SK-MEL-5 (cell line): ENCODE measurements at regions not wholly inside any gene's neighbourhood (a gene's known extent, or its start where the extent isn't known, plus 50 kb on each side); places are given as distances from the start of the nearest gene placed in this dataset.
A peak's percentile ranks its signal among the peaks of the same experiment; 100 is the strongest.

Experiments
- DNase-seq: peaks from one replicate; pipeline ENCODE4 v3.0.0-alpha.2; 2016; ENCODE audit warnings: low read depth, low spot score
- in situ Hi-C: cut with HindIII; loops from 2 replicates; pipeline ENCODE4 v1.10.0; 2016; ENCODE audit warnings: low sequenced_read_pairs, high pct_unique_total_duplicates, low pct_unique_long_range_greater_than_20kb

DNA sequence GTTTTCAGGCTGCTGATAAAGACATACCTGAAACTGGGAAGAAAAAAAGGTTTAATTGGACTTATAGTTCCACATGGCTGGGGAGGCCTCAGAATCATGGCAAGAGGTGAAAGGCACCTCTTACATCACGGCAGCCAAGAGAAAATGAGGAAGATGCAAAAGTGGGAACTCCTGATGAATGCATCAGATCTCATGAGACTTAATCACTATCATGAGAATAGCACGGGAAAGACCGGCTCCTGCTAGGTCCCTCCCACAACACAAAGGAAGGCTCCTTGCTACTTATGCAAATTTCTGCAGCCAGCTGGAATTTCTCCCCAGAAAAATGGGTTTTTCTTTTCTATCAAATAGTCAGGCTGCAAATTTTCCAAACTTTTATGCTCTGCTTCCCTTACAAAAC is 174.1 kb upstream of the RMST start:
- in situ Hi-C loops, result no loop called here
- peak; percentile 72 for DNase-seq

DNA sequence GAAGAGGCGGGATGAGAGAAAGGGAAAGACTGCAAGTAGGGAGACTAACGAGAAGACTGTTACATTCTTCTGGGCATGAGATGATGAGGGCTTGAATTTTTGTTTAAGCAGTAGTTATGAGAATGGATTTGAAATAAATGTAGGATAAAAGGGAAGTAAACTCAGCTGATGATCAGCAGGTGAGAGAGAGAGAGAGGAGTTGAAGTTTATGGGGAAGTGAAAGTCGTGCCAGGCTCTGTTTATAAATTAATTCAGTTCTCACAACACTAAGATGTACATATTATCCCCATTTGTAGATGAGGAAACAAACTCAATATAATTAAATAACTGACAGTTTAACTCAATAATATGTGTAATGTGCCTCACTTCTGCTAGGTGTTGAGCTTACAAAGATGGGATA is 170.0 kb upstream of the RMST start:
- in situ Hi-C loops, result no loop called here
- no peak for DNase-seq

DNA sequence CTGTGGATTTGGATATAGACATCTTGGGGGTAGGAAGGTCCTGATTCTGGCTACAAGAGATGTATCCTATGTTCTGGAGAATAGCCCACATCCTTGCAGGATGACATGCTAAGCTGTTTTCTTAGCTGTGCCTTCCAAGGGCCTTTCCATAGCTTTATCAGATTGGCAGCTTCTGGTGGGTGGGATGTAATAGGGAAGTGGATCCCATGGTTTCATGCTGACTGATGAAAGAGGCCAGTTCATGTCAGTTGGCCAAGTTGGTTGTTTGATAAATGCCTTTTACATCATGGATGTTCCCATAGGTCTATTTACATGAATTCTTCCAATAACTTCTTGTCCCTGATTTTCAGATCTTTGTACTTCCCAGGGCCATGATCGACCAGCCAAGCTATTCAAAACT is 169.1 kb upstream of the RMST start:
- no peak for DNase-seq
- in situ Hi-C loops, result no loop called here

DNA sequence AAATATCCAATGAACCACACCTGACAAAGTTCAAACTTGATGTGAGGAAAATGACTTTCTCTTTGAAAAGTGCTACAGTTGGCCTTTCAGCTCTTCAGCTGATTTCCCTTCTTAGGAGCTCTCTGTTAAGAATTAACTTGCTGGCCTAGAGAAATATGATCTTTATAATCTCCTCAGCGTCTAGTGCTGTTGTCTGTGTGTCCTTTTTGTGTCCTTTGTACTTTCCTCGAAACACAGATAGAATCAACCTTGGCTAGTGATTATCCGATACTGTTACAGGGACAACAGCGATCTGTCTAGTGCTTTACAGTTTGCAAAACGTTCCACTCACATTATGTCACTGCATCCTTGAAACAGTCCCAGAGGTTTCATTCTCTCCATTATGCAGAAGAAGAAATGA is 162.8 kb upstream of the RMST start:
- DNase-seq, result no peak
- in situ Hi-C loops, result no loop called here

DNA sequence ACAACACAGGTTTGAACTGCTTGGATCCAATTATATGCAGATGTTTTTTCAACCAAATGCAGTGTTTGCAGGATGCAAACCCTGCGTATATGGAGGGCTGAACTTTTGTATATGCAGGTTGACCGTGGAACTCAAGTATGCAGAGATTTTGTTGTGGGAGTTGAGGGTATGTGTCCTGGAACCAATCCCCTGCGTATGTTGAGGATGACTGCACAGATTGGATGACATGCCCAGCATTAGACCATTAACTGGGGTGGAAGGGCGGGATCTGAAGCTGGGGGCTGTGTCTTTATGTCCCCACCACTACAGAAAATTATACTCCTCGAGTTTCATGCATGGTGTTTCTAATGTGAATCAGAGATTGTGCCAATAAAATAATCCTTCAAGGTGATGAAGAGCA is 162.2 kb upstream of the RMST start:
- no peak for DNase-seq
- in situ Hi-C loops, result no loop called here

DNA sequence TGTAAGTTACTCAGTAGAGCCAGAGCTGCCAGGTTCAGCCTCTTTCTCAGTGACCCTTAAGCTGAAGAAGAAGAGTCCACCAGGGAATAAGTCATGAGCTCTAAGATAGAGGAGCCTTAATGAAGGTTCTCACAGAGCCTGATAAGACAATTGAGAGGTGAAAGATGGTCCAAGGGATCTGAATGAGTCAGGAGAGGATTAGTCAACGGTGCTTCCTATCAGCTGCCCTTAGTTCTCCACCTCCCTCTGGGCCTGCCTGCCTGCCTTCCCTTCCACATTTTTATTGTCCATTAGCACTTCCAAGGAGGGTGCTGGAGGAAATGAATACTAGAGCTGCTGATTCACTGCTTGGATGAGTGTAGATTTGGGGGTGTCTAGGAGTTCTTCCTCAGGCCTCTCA is 161.7 kb upstream of the RMST start:
- DNase-seq, result no peak
- in situ Hi-C loops, result no loop called here

DNA sequence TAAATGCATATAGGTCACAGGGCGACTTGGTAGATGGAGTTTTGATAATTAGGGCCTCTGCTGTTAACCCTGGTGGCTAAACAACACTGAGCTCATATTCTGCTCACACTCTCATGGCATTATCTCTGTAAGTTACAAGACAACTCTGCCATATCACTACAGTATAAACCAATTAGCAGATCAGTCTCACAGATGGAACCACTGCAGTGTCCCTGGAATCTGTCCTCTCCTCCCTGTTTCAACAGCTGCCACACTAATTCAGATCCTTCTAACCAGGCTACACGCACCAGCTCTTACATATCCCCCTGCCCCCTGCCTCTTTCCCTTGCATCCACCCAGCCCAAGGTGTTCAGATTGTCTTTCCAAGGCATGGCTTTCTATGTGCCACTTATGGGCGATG is 161.0 kb upstream of the RMST start:
- DNase-seq, result no peak
- in situ Hi-C loops, result no loop called here

DNA sequence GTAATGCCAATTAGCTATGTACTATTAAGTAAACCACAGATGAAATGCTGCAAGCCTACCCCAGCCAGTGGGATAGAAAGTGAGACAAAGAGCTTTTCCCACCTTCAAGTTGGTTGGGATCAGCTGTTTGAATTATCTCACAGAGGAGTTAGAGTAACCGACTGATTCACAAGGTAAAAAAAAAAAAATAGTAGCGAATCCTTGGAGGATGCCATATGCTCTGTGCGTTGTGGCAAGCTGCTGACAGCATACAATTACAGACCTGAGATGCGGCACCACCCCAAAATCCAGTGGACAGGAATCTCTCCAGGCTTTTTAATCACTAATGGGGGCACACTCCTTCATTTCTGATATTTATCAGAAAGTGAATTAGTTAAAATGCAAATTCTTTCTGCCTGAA is 157.0 kb upstream of the RMST start:
- in situ Hi-C loops, result no loop called here
- DNase-seq, result no peak

DNA sequence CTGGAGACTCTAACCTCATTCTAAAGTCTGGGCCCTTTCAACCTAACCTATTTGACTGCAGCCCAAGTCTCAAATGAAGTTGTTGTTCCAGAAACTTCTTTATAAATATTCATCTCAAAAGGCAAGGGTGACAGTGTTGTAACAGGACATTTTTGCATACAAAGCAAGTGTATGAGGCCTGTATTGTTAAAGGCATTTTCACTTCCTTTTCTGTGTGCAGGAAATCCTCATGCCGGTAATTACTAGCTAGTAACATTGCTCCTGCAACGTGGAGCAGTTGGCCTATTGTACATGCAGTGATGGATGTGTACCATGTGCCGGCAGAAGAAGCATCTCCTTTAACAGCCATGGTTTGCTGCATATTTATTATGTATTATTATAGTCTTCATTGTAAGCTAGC is 156.5 kb upstream of the RMST start:
- in situ Hi-C loops, result no loop called here

DNA sequence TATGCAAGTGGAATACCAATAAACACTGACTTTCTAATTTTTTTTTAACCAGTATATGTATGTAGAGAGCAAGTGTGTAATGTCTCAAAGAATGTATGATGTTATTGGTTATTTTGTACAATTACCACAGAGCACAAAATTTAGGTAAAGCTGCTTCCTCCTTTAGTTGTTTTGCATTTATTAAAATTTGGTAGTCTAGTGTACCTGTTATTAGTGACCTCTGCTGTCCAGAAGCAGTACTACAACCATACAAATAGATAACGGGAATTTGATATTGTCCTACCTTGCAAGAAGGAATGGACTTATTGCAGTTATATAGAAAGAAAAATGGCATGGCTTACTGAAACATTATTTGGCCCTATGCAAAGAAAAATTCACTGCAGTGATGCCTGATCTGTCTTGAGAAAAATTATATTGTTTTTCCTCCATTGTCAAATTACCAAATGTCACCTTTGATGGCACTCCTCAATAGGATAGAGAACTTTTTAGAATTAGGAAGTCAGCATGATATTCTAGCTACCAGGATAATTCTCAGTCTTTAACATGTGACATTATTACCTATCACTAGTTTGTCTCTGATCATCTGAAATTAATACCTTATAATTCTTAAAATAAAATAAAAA is 153.9 kb upstream of the RMST start:
- DNase-seq, result peak; percentile 73
- in situ Hi-C loops, result no loop called here

More for the DNA sequence above, 156.5 kb upstream of the RMST start:
- no peak for DNase-seq

DNA sequence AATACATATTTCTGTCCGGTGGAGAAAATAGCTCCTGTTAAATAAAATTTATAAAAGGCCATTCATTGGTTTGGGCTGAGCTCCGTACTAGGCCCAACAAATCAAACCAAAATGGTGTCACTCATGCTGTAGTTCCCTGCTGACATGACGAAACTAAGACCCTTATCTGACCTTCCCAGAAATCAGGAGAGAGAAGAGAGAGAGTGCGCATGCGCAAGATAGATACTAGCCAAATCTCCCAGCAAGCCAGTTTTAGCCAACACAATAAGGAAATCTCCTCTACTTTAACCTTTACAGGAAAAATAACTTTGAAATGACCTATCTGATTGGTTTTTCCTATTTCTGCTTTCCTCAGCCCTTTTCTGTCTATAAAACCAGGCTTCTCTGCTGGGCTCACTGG is 152.7 kb upstream of the RMST start:
- in situ Hi-C loops, result no loop called here
- peak; percentile 32 for DNase-seq

DNA sequence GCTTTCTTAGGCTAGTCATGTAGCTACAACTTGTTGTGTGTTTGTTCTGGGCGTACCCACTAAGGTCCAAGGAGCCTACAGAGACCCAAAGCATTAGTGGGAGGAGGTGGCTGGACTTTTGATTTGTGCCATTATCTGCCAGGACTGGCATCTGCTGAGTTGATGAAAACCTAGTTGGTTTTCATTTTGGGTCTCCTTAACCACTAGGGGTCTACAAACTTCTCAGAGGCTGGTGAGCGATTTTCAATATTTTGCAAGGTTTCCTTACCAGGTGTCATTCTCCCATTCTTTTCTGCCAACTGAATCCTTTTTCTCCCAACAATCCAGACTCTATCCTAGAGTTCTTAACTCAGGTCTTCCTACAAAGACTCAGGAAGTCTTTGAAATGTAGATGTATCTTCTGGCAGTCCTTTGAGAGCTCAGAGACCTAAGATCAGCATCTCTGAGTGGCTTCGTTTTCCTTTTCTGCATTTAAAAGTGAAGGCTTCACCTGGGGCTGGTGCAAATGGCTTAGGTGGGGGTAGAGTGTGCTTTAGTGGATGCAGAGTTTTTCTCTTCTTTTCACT is 150.0 kb upstream of the RMST start:
- in situ Hi-C loops, result no loop called here
- peak; percentile 11 for DNase-seq

DNA sequence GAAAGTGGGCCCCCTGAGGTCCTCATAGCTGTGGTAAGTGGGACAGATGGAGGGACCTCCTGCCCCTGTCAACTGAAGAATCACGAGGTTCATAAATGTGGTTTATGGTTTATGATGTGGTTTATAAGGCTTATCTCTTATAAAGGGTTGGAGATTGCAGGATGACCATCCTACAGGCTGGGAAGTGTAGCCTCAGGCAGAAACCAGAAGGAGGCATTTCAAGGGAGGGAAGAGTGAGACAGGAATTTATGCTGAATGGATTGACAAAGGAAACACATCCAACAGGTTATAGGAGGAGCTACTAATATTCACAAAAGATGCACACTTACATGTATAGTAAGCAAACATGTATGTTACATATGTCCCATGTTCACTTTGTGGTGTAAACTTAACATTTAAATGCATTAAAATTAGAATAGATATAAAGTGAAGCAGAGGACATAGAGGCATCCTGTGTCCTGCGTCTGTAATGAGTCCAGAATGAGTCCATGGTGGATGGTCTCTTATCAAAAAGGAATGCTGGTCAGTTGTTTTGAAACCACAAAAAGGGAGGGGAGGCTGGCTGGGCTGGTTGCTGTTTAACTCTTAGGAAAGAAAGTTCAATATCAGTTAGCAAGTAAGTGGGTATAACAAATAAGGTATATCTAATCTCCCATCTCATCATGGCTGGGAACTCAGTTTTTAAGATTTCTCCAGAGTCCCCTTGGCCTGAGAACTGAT is 149.0 kb upstream of the RMST start:
- in situ Hi-C loops, result no loop called here
- no peak for DNase-seq

DNA sequence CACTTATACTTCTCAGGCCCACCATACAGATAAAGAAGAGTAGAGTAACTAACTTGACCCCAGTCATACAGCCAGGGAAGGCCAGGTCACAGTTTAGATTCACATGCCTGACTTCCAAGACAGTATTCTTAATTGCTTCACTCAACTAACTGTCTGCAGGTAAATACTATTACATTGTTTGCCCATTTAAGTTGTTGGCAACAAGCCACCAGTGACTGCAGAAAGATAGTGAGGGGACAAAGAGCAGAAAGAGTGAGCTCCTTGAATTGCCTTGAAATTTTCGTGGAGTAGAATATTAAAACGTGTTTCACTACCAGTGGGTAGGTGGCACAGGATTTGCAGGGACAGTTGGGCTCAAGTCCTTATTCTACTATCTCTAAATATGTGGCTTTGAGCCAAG is 146.3 kb upstream of the RMST start:
- in situ Hi-C loops, result no loop called here

DNA sequence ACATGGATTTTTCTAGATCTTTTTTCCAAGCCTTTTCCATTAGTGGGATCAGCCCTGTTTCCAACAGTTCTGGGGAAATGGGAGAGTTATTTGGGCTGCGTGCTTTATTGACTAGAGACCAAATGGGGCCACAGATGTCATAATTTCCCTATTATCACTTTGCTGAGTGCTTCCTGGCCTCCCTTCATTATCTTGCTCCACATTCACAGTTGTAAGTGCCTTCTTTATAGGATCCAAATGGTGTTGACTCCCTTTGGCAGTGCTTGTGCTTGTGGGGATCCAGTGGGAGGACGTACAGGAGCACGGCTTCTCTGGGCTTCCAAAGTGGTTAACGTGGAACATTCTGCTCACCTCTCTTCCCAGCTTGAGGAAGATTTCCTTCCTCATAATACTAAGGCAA is 141.0 kb upstream of the RMST start:
- in situ Hi-C loops, result no loop called here
- no peak for DNase-seq

More for the DNA sequence above, 146.3 kb upstream of the RMST start:
- no peak for DNase-seq

DNA sequence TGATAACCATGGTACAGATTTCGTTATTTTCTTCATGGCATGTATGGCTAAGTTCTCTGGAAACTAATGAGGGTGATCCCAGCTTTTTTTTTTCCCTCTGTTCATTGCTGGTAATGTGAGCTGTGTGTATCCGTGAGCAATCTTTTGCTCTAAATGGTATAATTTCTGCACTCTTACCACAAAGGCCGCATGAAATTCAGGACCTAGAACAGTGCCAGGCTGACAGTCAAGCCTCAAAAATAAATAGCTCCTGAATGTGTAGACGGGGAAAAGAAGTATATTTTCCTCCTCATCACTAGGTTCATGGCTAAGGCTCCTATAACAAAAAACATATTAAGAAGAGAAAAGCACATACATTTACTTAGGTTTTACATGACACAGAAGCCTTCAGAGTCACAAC is 140.2 kb upstream of the RMST start:
- DNase-seq, result no peak
- in situ Hi-C loops, result no loop called here

DNA sequence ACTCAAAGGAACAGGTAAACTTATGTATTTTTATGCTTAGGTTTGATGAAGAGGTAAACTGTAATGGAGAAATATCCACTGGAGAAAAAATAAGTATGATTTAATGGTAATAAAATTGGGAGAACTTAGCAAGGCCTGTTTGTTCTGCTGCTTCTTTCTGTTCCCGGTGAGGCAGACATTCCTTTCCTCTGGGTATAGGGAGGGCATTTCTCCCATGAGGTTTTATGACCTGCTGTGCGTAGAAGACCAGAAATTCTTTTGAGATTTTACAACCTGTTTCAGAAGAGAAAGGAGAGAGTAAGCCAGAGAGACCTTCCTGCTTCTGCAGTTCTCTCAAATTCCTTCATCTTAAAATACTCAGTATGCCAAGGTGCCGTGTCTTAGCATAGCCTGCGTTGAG is 139.4 kb upstream of the RMST start:
- in situ Hi-C loops, result no loop called here

DNA sequence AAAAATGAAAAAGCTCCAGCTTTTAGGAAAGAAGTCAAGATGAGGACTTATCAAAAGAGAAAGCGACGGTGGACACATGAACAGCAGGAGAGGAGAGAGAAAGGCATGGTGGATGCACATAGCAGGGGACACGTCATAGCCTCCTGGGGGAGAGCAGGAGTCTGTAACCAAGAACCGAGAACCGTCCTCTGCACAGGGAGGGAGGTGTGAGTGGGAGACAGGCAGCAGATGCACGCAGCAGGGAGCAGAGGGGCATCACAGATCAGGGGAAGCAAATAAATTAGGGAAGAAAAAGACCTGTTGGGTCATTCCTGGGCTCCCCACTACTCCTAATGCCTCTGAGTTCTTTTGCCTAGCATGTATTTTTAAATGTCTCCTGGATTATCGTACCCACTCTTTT is 138.1 kb upstream of the RMST start:
- in situ Hi-C loops, result no loop called here

More for the DNA sequence above, 139.4 kb upstream of the RMST start:
- no peak for DNase-seq

DNA sequence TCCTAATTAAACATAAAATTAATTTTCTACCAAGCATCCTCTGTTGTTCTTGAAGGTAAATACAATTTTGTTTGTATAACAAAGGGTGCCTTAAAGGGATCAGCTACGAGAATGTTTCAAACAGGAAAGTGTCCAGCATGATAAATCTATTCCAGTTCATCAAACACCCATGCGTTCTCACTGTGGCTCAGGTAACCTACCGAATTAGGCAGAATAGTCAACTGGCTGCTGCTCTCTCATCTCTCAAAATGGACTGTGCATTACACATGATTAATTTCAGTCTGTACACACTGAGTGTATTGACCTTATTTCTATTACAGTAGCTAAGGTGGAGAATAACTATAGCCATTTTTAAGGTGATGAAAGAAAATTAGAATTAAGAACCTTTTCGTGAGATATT is 127.5 kb upstream of the RMST start:
- no peak for DNase-seq
- in situ Hi-C loops, result no loop called here

More for the DNA sequence above, 138.1 kb upstream of the RMST start:
- DNase-seq, result no peak
